ENCODE measurements at regions not wholly inside any gene's neighbourhood (a gene's known extent, or its start where the extent isn't known, plus 50 kb on each side); places are given as distances from the start of the nearest gene placed in this dataset.

DNA sequence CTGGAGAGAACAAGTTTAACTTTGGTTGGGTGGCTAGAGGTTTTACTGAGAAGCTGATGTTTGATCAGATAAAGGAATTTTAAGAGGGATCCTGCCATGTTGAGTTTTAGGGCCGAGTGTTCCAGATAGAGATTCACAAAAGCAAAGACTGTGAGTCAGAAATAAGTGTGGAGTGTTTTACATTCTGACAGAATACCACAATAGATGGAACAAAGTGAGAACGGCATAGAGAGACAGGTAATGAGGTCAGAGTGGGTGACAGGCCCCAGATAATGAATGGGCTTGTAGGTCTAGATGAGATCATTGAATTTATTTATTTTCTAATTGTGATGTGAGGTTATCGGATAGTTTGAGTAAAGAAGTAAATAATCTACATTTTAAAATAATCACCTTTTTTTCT, 502.6 kb downstream of the EPHA5 start:
- Histone ChIP-seq H3K27ac (ENCODE audit: low read depth in 2 of 2, low read length in 2 of 2) (no peak overlapping the region), H3K9ac (ENCODE audit: low read length in 3 of 3) (no peak overlapping the region), H3K9me3 (ENCODE audit: control insufficient read depth in 2 of 3, insufficient read depth in 1 of 3, low read length in 3 of 3) (no peaks in the 10 kb centered on the region), H3K27me3 (ENCODE audit: control insufficient read depth, insufficient read depth, low read length) (no peaks in the 10 kb centered on the region), H3K36me3 (ENCODE audit: control insufficient read depth in 2 of 3, insufficient read depth in 3 of 3, low read length in 3 of 3) (no peaks in the 10 kb centered on the region), H3K4me3 (ENCODE audit: low read length in 3 of 3) (no peak overlapping the region), H3K4me1 (ENCODE audit: control insufficient read depth in 2 of 3, insufficient read depth in 2 of 3, low read depth in 1 of 3, low read length in 3 of 3) (no peaks in the 10 kb centered on the region)
- DNase-seq, result no peak
- intact Hi-C loops (cut with DNase I), result no loop called here
- no peak for FAIRE-seq
- TF ChIP-seq, protein P1, sequence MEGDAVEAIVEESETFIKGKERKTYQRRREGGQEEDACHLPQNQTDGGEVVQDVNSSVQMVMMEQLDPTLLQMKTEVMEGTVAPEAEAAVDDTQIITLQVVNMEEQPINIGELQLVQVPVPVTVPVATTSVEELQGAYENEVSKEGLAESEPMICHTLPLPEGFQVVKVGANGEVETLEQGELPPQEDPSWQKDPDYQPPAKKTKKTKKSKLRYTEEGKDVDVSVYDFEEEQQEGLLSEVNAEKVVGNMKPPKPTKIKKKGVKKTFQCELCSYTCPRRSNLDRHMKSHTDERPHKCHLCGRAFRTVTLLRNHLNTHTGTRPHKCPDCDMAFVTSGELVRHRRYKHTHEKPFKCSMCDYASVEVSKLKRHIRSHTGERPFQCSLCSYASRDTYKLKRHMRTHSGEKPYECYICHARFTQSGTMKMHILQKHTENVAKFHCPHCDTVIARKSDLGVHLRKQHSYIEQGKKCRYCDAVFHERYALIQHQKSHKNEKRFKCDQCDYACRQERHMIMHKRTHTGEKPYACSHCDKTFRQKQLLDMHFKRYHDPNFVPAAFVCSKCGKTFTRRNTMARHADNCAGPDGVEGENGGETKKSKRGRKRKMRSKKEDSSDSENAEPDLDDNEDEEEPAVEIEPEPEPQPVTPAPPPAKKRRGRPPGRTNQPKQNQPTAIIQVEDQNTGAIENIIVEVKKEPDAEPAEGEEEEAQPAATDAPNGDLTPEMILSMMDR (IDR thresholded peaks at IDR 0.05; ENCODE audit: borderline replicate concordance, extremely low read depth, insufficient read depth), result no peak

DNA sequence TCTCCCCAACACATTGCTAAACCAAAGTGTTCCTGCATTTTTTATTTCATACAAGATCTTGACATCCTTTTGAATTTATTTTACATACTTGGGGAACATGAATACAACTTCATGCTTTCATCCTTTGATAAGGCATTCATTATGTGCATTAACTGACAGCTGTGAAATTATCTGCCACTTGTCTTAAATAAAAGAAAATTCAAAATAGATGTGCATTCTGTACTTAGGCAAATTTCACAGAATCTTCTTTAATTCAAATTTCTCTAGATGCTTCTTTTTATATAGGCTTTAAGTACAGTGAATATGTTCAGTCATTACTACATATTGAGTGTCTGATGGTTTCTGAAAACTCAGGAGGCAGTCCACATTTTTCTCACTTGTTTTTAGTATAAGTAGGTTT, 518.1 kb downstream of the EPHA5 start:
- Histone ChIP-seq H3K27me3 (ENCODE audit: control insufficient read depth, insufficient read depth, low read length) (no peaks in the 10 kb centered on the region), H3K4me1 (ENCODE audit: control insufficient read depth in 2 of 3, insufficient read depth in 2 of 3, low read depth in 1 of 3, low read length in 3 of 3) (no peaks in the 10 kb centered on the region), H3K4me3 (ENCODE audit: low read length in 3 of 3) (no peak overlapping the region), H3K27ac (ENCODE audit: low read depth in 2 of 2, low read length in 2 of 2) (no peak overlapping the region), H3K9me3 (ENCODE audit: control insufficient read depth in 2 of 3, insufficient read depth in 1 of 3, low read length in 3 of 3) (no peaks in the 10 kb centered on the region), H3K36me3 (ENCODE audit: control insufficient read depth in 2 of 3, insufficient read depth in 3 of 3, low read length in 3 of 3) (no peaks in the 10 kb centered on the region), H3K9ac (ENCODE audit: low read length in 3 of 3) (no peak overlapping the region)
- DNase-seq, result no peak
- TF ChIP-seq, protein P1 (IDR thresholded peaks at IDR 0.05; ENCODE audit: borderline replicate concordance, extremely low read depth, insufficient read depth), result no peak
- no peak for FAIRE-seq
- intact Hi-C loops (cut with DNase I), result no loop called here

DNA sequence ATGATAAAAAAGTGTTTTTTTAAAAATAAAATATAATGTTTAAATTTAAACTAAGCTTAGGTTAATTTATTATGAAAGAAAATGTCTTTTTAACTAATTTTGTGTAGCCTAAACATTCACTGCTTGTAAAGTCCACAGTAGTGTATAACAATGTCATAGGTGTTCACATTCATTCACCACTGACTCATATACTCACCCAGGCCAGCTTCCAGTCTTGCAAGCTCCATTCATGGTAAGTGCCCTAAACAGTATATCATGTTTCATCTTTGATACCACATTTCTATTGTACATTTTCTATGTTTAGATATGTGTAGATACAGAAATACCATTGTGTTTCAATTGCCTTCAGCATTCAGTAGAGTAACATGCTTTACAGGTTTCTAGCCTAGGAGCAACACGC, 530.3 kb downstream of the EPHA5 start:
- H3K9me3 ChIP-seq (ENCODE audit: control insufficient read depth in 2 of 3, insufficient read depth in 1 of 3, low read length in 3 of 3), result peaks cover 0 to 3% (median 2%) of the 10 kb centered on the region in 3 donors
- intact Hi-C loops (cut with DNase I), result no loop called here
- no peak for DNase-seq
- FAIRE-seq, result peak; percentile 68
- no peaks in the 10 kb centered on the region for H3K27me3 ChIP-seq (ENCODE audit: control insufficient read depth, insufficient read depth, low read length)
- H3K9ac ChIP-seq (ENCODE audit: low read length in 3 of 3), result no peak overlapping the region
- no peaks in the 10 kb centered on the region for H3K36me3 ChIP-seq (ENCODE audit: control insufficient read depth in 2 of 3, insufficient read depth in 3 of 3, low read length in 3 of 3)
- TF ChIP-seq, protein P1 (IDR thresholded peaks at IDR 0.05; ENCODE audit: borderline replicate concordance, extremely low read depth, insufficient read depth), result no peak
- H3K4me3 ChIP-seq (ENCODE audit: low read length in 3 of 3), result no peak overlapping the region
- H3K27ac ChIP-seq (ENCODE audit: low read depth in 2 of 2, low read length in 2 of 2), result no peak overlapping the region
- no peaks in the 10 kb centered on the region for H3K4me1 ChIP-seq (ENCODE audit: control insufficient read depth in 2 of 3, insufficient read depth in 2 of 3, low read depth in 1 of 3, low read length in 3 of 3)

DNA sequence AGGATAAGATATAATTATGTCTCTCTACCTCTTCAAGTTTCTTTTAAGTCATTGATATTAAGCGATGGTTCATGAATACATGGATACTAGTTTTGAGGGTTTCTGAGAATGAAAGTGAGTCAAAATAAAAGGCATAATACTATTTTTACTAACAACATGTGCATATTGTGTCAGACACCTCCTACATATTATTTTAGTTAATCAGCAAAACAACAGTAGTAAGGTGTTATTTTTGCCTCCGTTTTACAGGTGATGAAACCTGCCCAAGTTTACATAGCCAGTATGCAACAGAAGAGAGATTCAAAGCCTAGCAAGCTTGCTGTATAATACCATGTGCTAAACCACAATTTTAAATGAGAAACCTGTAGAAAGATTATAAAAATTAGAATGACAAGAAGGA, 544.1 kb downstream of the EPHA5 start:
- Histone ChIP-seq H3K9ac (ENCODE audit: low read length in 3 of 3) (no peak overlapping the region), H3K9me3 (ENCODE audit: control insufficient read depth in 2 of 3, insufficient read depth in 1 of 3, low read length in 3 of 3) (no peaks in the 10 kb centered on the region), H3K27ac (ENCODE audit: low read depth in 2 of 2, low read length in 2 of 2) (no peak overlapping the region), H3K27me3 (ENCODE audit: control insufficient read depth, insufficient read depth, low read length) (no peaks in the 10 kb centered on the region), H3K4me1 (ENCODE audit: control insufficient read depth in 2 of 3, insufficient read depth in 2 of 3, low read depth in 1 of 3, low read length in 3 of 3) (no peaks in the 10 kb centered on the region), H3K36me3 (ENCODE audit: control insufficient read depth in 2 of 3, insufficient read depth in 3 of 3, low read length in 3 of 3) (no peaks in the 10 kb centered on the region), H3K4me3 (ENCODE audit: low read length in 3 of 3) (no peak overlapping the region)
- TF ChIP-seq, protein P1 (IDR thresholded peaks at IDR 0.05; ENCODE audit: borderline replicate concordance, extremely low read depth, insufficient read depth), result no peak
- FAIRE-seq (no peak), DNase-seq (no peak)
- intact Hi-C loops (cut with DNase I), result no loop called here

Data from kidney (tissue), 13 donors.